ENCODE measurements at regions not wholly inside any gene's neighbourhood (a gene's known extent, or its start where the extent isn't known, plus 50 kb on each side); places are given as distances from the start of the nearest gene placed in this dataset.

DNA sequence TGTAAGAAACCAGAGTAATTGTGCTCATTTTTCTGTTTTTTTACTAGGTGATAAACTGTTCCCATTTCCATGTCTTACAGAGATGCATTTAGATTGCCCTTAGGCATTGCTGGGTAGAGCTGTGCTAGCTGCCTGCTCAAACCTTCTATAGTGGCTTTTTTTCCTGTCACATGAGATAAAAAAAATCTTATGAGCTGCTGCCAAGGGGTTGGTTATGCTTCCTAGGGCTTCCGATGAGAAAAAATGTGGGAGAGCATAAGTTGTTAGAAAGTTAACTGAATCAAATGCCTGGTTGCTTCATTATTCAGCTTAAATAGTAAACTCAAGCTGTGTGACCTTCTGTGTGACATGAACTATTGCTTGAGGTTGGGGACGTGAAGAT, 50.0 kb upstream of the NOX3 start:
- no peak for DNase-seq (ENCODE audit: low read depth in 2 of 3, low spot score in 1 of 3)

All from stimulated activated CD4-positive, alpha-beta T cell treated with anti-CD3 and anti-CD28 coated beads, Interleukin-12 subunit alpha, Interleukin-12 subunit beta, amount 100 ng/mL, for 48 hours (primary cell).